ENCODE measurements at regions not wholly inside any gene's neighbourhood (a gene's known extent, or its start where the extent isn't known, plus 50 kb on each side); places are given as distances from the start of the nearest gene placed in this dataset.

- DNase-seq: no peak
Observed at GRCh38 chr21:28826569-28826968, 166.1 kb downstream of the LTN1 start.

- DNase-seq: no peak
Observed at GRCh38 chr21:28826021-28826420, 166.7 kb downstream of the LTN1 start.

GRCh38 chr21:28823429-28823828 lies 169.2 kb downstream of the LTN1 start:
- no peak for DNase-seq

GRCh38 chr21:28822486-28823335 lies 170.0 kb downstream of the LTN1 start:
- DNase-seq: no peak

- no peak for DNase-seq
Observed at GRCh38 chr21:28822123-28822399, 170.6 kb downstream of the LTN1 start.

GRCh38 chr21:28821276-28822122 lies 171.2 kb downstream of the LTN1 start:
- no peak for DNase-seq

- no peak for DNase-seq
Observed at GRCh38 chr21:28818663-28819278, 173.9 kb downstream of the LTN1 start.

- DNase-seq: no peak
Observed at GRCh38 chr21:28817871-28818270, 174.8 kb downstream of the LTN1 start.

- no peak for DNase-seq
Observed at GRCh38 chr21:28811860-28812259, 180.8 kb downstream of the LTN1 start.

- no peak for DNase-seq
Observed at GRCh38 chr21:28810826-28811524, 181.7 kb downstream of the LTN1 start.

GRCh38 chr21:28805885-28806284 lies 186.8 kb downstream of the LTN1 start:
- DNase-seq: no peak

GRCh38 chr21:28804089-28804670 lies 188.5 kb downstream of the LTN1 start:
- no peak for DNase-seq

- no peak for DNase-seq
Observed at GRCh38 chr21:28801906-28802305, 190.8 kb downstream of the LTN1 start.

- no peak for DNase-seq
Observed at GRCh38 chr21:28799926-28800325, 192.8 kb downstream of the LTN1 start.

GRCh38 chr21:28798798-28799197 lies 193.9 kb downstream of the LTN1 start:
- no peak for DNase-seq

GRCh38 chr21:28795251-28795650 lies 197.4 kb downstream of the LTN1 start:
- no peak for DNase-seq

GRCh38 chr21:28794371-28794851 lies 198.3 kb downstream of the LTN1 start:
- DNase-seq: no peak

- peak in 1 of 2 experiments; percentile 28 for DNase-seq
Observed at GRCh38 chr21:28793043-28793442, 199.6 kb downstream of the LTN1 start.

GRCh38 chr21:28791595-28792282 lies 200.9 kb downstream of the LTN1 start:
- DNase-seq: no peak

- DNase-seq: no peak
Observed at GRCh38 chr21:28790335-28790734, 202.3 kb downstream of the LTN1 start.

GRCh38 chr21:28789523-28789922 lies 203.2 kb downstream of the LTN1 start:
- DNase-seq: no peak

- DNase-seq: no peak
Observed at GRCh38 chr21:28788030-28788429, 204.6 kb downstream of the LTN1 start.

Data from AML-193 (cell line).